T follicular helper cell (primary cell): ENCODE measurements at regions not wholly inside any gene's neighbourhood (a gene's known extent, or its start where the extent isn't known, plus 50 kb on each side); places are given as distances from the start of the nearest gene placed in this dataset.

ENCODE experiments used
- DNase-seq: peaks from one replicate; pipeline ENCODE4 v3.0.0-alpha.2; 2020; ENCODE audit warnings: low read depth

- DNase-seq: no peak
Observed at GRCh38 chr11:33412241-33412640, 155.1 kb downstream of the HIPK3 start.

- DNase-seq: no peak
Observed at GRCh38 chr11:33411751-33412150, 154.6 kb downstream of the HIPK3 start.

GRCh38 chr11:33410086-33410765 is 153.0 kb downstream of the HIPK3 start:
- DNase-seq: no peak
